HG02759 (cell line): ENCODE measurements at regions not wholly inside any gene's neighbourhood (a gene's known extent, or its start where the extent isn't known, plus 50 kb on each side); places are given as distances from the start of the nearest gene placed in this dataset.

Experiments
- ATAC-seq: cut with Tn5 transposase; IDR thresholded peaks from one replicate; pipeline ENCODE4 v1.9.1; 2021; ENCODE audit warnings: mild to moderate bottlenecking, moderate library complexity; ENCODE audit not compliant: unreplicated experiment

- no peak for ATAC-seq
These were observed 75.1 kb downstream of the LINGO1 start for GRCh38 chr15:77557564-77557963.

DNA sequence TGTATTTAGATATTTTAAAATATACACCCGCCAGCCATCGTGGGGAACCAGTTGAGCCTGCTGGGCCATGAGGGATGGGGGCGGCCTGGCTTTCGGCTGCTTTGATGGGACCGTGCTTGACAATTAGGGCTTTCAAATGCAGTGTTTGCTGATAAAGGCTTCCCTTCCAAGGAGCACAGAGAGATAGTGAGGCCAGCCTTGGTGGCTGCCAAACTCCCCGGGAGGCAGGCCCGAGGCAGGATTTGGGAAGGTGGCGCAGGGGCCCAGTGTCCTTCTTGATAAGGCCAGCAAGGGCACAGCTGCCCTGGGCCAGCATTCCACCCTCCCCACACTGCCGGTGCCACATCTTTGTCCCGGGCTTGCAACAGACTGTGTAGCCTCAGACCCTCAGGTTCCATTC lies 75.6 kb downstream of the LINGO1 start:
- ATAC-seq, result no peak

DNA sequence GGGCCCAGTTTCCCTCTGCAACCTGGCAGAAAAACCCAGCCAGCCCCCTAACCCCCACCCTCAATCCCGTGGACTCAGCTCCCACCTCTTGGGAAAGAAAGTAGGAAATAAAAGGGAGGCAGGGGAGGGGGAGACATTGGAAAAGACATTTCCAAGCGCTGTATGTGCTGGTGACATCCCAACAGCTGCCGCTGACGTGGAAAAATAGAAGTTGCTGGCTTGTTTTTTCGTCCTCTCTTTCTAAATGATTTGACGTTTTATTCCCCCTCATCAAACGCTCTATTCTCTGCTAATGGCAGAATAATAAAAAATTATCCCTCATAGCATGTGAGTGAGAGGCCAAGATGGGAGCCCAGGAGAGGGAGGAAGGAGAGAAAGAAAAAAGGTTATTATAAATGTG lies 76.1 kb downstream of the LINGO1 start:
- ATAC-seq, result no peak

- no peak for ATAC-seq
These were observed 77.5 kb downstream of the LINGO1 start for GRCh38 chr15:77555232-77555631.

GRCh38 chr15:77554306-77555080 lies 78.2 kb downstream of the LINGO1 start:
- no peak for ATAC-seq

GRCh38 chr15:77553695-77554094 lies 79.0 kb downstream of the LINGO1 start:
- no peak for ATAC-seq

DNA sequence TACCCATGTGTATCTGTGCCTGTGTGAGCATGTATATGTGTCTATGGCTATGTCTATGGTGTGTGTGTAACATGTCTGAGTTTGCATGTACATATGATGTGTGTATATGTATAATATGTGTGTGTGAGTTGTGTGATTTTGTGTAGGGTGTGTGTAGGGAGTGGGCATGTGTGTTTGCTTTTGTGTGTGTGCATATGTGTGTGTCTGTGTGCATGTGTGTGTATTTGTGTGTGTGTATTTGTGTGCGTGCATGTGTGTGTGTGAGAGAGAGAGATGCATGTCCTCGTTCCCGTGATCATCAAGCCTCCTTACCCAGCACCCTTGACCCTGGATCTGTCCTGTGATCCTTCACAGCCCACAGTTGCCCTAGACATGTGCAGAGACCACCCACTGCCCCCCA lies 79.5 kb downstream of the LINGO1 start:
- no peak for ATAC-seq

DNA sequence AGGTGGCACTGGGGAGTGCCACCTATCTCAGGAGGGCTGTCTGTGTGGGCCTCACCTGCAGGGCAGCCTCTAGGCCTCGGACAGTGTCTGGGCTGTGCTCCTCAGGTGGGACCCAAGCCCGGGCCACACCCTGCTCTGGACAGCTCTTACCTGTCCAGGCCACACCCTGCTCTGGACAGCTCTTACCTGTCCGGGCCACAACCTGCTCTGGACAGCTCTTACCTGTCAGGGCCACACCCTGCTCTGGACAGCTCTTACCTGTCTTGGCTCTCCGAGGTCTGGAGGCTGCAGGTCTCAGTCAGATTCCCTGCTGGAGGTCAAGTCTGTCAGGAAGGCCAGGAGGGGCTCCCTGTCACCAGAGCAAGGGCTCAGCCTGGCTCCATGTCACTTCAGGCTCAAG lies 80.6 kb downstream of the LINGO1 start:
- no peak for ATAC-seq

- no peak for ATAC-seq
These were observed 82.1 kb downstream of the LINGO1 start for GRCh38 chr15:77550301-77551251.

DNA sequence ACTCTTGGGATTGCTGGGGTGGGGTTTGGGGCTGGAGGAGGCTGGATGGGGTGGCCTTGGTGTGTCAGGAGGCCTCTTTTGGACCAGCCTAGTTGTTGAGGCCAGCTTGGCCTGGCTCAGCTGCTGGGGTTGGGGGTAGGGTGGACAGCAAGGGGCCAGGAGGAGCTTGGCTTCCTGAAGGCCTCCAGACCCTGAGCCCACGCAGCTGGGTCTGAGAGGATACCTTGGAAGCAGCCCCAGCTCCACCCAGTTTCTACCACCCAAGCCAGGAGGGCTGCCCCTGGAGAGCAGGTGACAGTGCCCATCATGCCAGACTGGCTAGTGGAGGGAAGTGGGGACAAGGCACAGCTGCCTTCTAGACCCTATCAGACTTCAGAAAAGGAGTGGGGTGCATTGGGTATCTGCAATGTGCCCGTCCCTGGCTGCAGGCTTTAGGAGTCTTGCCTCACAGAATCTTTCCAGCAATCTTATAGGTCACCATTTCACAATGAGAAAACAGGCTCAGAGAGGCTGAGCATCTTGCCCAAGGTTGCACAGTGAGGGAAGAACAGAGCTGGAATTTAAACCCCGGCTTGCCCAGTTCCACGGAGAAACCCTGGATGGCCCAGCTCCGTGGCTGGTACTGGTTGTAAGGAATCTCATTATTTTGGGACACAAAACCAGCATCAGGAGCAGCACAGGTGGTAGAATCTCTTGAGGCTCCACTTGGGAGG lies 83.0 kb downstream of the LINGO1 start:
- ATAC-seq, result no peak

DNA sequence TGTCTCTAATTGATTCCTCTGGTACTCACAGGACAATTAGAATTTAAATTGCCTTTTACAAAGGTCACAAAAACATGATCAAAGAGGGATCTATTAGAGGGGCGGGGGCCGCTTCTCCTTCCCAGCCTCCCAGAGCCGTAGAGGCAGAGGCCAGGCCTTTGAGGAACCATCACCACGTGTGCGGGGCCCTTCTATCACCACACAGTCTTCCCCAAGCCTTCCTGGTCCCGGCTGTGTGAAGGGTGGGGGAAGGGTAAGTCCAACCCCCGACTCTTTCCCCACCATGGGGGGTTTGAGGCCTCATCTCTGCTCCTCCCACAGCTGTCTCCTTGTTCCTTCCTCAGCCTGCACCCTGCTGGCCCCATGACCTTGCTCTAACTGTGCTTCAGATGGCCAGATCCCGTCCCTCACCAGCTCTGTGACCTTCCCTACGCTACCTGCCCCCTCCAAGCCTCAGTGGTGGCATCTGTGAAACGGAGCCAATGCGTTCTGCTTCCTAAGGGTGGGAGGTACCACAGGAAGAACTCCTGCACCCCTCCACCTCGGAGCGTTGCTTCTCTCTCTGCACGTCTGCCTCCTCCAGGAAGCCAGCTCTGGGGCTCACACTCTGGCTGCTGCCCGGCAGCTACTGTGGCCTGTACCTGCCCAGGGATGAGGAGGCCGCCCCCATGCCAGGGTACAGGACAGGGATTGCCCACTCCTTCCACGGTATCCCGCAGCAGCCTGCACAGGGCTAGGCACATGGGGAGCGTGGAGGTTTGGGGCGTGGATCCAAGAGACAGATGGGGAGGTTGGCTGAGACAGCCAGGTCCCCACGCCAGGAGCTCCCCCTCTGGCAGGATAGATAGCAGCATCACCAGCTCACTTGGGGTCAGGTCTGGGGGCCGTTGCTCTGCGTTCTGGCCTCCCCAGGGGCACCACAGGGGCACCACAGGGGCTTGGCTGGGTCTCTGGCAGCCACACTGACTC lies 83.8 kb downstream of the LINGO1 start:
- ATAC-seq, result no peak

GRCh38 chr15:77547801-77548588 lies 84.7 kb downstream of the LINGO1 start:
- ATAC-seq, result no peak

DNA sequence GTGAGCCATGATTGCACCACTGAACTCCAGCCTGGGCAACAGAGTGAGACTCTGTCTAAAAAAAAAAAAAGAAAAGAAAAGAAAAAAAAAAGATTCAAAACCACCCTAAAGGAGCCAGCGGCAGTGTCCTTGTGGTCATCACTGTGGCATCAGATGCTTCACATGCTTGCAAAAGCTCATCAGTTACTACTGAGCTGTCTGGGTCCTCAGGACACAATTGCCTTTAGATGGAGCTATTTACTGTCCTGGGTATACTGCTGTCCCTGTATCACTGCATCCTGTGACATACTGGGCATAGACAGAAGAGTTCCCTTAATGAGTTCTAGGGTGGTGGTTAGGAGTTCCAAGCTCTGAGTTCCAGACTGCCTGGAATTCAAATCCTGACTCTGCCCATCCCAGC lies 85.8 kb downstream of the LINGO1 start:
- ATAC-seq, result no peak

DNA sequence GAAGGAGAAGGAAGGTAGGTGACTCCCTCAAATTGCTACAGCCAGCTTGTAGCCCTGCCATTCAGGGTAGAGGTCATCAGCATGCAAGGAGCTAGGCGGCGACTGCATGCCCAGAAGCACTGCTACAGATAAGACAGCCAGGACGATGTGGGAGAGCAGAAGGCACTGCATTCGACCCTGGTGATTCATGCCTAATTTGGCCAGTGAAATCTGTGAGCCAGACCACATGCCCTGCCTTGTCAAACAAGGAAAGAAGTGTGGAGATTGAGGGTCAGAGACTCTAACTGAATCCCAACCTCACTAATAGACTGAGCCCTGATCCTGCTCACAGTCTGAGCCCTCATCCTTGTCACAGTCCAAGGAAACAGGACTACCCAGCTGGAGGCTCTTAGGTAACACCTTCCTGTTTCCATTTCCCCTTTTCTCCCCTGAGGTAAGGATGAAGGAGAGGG lies 86.6 kb downstream of the LINGO1 start:
- ATAC-seq, result no peak

DNA sequence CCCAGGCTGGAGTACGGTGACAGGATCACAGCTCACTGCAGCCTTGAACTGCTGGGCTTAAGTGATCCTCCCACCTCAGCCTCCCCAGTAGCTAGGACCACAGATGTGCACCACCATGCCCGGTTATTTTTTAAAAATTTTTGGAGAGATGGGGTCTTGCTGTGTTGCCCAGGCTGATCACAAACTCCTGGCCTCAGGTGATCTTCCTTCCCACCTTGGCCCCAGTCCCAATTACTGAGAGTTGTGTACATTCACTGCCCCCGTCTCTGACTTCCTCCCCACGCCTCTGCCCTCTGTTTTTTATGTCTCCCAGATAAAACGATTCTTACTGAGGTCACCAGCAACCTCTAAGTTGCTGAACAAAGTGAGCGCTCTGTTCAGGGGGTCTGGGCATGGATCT lies 87.7 kb downstream of the LINGO1 start:
- ATAC-seq, result no peak

DNA sequence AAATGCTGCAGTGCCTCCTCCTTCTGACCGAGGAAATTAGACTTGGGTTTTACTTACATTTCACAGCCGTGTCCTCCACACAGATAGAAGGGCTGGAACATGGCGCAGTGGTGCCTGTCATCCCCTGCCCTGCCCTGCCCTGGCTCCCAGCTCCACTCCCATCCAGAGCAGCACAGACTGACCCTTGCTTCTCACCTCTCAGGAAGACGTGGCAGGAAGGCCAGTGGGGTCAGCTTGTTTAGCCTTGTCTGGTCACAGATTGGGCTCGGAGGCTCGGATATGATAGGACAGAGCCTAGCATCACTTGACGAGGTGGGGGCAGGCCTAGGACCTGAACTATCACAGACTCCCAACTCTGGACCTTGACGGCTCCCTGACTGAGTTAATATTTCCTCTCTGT lies 88.5 kb downstream of the LINGO1 start:
- ATAC-seq, result no peak

DNA sequence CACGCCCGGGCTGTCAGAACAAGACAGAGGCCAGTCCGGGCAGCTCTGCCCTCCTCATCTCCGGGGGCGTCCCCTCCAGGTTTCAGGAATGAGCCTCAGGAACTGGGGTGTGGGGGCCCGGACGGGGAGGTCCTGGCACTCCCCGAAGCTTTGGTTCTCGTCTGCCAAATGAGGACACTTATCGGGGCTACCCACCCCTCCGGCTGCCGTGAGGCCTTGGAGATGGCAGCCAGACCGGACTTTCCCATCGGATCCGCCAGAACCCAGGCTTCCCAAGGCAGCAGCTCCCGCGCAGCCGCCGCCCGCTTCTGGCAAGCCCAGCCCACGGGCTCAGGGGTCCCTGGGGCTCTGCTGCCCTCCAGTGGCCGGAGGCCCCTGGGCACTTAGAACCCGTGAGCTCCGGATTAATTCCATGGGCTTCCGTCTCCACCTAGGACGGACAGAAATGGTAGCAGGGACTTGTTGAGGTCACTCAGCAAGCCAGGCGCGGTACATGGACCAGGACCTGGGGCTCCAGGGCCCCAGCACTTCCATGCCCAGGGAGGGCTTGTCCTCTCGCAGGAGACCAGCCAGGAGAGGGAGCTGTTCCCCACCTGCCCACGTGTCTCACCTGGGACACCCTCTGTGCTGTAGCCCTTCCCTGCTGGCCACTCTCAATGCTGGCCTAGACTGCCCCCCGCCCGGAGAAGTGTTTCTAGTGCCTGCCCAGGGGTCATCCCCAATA lies 89.4 kb downstream of the LINGO1 start:
- peak; percentile 81 for ATAC-seq

- ATAC-seq, result no peak
These were observed 90.2 kb downstream of the LINGO1 start for GRCh38 chr15:77542491-77543001.
